Muscle of leg (tissue), 3 donors: ENCODE measurements at regions not wholly inside any gene's neighbourhood (a gene's known extent, or its start where the extent isn't known, plus 50 kb on each side); places are given as distances from the start of the nearest gene placed in this dataset.
"Not testable (repeated sequence)": the region's sequence is repeated elsewhere in the genome, so short reads cannot be mapped to it uniquely, and the experiment has no call there.

Experiments
- DNase-seq: peaks from one replicate; pipeline ENCODE4 v3.0.0; 2013
- H3K27ac ChIP-seq: one replicate; pipeline ENCODE4 v1.5.1; 2013; ENCODE audit warnings: mild to moderate bottlenecking, low read length, control low read depth
- H3K27me3 ChIP-seq: one replicate; pipeline ENCODE4 v1.6.1; 2013; ENCODE audit warnings: low read length; ENCODE audit not compliant: control insufficient read depth, insufficient read depth
- H3K36me3 ChIP-seq: one replicate; pipeline ENCODE4 v1.6.1; 2013; ENCODE audit warnings: low read length; ENCODE audit not compliant: control insufficient read depth, insufficient read depth
- H3K4me1 ChIP-seq: one replicate; pipeline ENCODE4 v1.6.1; 2013; ENCODE audit warnings: low read length; ENCODE audit not compliant: control insufficient read depth, insufficient read depth
- H3K4me3 ChIP-seq: one replicate; pipeline ENCODE4 v1.5.1; 2013; ENCODE audit warnings: low read length, control low read depth
- H3K9me3 ChIP-seq: replicated peaks from 2 replicates; pipeline ENCODE4 v1.6.1; 2013; ENCODE audit warnings: low read depth, low read length; ENCODE audit not compliant: control insufficient read depth
- WGBS: methylation state at CpG from one replicate; pipeline ENCODE4 v1.1.5; 2013; ENCODE audit warnings: missing lambda C conversion rate; ENCODE audit not compliant: insufficient coverage; 5-methylcytosine and 5-hydroxymethylcytosine counted together

DNA sequence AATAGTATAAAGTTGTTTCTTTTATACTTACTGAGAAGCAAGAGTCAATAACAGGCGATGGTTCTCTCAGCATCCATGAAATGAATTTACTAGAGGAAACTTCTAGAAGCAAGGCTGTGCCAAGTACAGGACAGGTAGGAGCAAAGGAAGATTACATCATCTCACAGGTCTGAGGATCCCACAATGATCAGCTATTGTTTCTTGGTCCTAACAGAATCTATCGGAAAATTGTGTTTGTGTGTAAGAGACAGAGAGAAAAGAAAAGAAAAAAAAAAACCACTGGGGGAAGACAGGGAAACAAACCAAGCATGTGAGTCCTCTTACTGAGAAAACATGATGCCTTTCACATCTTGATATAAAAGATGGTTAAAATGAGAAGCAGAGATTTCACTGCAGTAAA is 535.0 kb upstream of the NRP1 start:
- peak; percentile 75 for DNase-seq
- Histone ChIP-seq H3K36me3 (no peaks in the 10 kb centered on the region), H3K9me3 (no peaks in the 10 kb centered on the region), H3K27ac (peak overlapping the region; percentile 74), H3K4me3 (no peak overlapping the region), H3K27me3 (no peaks in the 10 kb centered on the region), H3K4me1 (peaks cover 10% of the 10 kb centered on the region)
- whole genome bisulfite sequencing: no CpG with 5 or more reads among the region's 2 CpGs

DNA sequence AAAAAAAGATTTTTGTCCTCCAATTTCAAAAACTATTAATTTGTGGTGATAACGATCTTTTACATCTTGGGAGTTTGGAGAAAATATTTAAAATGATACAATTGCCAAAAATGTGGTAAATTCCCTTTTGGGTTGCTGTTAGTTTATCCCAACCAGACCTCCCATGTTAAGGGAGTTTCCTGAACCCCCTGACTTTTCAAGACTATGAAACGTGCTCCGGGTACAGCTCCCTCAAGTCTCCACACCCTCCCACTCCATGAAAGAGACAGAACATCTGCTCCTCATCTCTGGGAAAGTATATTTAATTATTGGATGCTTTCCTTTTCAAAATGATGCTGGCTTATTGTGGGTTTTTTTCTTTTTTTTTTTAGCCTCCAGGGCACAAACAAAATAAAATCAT is 534.6 kb upstream of the NRP1 start:
- Histone ChIP-seq H3K36me3 (no peaks in the 10 kb centered on the region), H3K27me3 (no peaks in the 10 kb centered on the region), H3K9me3 (no peaks in the 10 kb centered on the region), H3K4me1 (peaks cover 10% of the 10 kb centered on the region), H3K27ac (no peak overlapping the region), H3K4me3 (no peak overlapping the region)
- WGBS: no CpG with 5 or more reads among the region's 3 CpGs
- DNase-seq: peak; percentile 96

DNA sequence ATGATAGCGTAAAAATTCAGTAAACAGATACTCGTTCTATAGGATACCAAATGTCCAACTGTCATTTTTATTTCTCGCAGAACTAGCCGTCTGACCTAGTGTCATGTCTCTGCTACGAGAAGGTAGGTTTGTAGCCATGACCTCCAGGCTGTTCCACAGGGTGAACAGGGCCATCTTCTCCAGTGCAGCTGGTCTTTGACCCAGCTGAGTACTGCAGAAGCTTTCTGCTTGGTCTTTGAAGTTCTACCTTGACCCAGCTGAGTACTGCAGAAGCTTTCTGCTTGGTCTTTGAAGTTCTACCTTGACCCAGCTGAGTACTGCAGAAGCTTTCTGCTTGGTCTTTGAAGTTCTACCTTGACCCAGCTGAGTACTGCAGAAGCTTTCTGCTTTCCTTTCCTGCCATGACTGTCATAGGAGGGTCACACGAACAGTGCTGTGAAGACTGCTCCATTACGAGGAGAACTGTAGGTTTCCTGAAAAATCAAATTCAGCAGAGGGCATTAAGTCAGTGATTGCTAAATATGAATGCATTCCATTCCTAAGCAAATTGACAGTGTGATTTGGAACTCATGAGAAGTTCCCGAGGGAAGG is 532.8 kb upstream of the NRP1 start:
- not testable (repeated sequence) for H3K4me3 ChIP-seq, H3K27me3 ChIP-seq, H3K27ac ChIP-seq, H3K36me3 ChIP-seq, DNase-seq, H3K9me3 ChIP-seq
- peaks cover 10% of the 10 kb centered on the region for H3K4me1 ChIP-seq
- WGBS: 74% methylated on average over 4 of the region's 8 CpGs

DNA sequence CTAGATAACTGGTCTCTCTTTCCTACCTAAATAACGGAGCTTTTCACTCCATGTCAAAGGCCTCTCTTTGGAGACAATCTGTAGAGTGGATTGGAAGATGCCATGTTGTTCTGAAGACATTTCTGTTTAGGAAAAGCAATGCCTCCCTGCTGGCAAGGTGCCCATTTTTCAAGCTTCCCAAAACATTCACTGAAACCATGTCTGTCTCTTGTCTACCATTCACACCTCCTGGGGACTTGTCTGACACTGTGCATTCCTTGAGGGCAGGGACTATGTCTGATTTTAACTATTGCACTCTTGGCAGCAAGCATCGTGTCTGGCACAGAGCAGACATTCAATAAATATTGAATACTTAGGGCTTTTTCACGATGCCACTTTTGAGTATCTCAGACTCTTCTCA is 528.9 kb upstream of the NRP1 start:
- H3K27me3 ChIP-seq: no peaks in the 10 kb centered on the region
- peaks cover 10% of the 10 kb centered on the region for H3K4me1 ChIP-seq
- 66% methylated on average over 2 of the region's 3 CpGs for WGBS
- no peak overlapping the region for H3K4me3 ChIP-seq
- H3K9me3 ChIP-seq: no peaks in the 10 kb centered on the region
- no peak overlapping the region for H3K27ac ChIP-seq
- no peaks in the 10 kb centered on the region for H3K36me3 ChIP-seq
- no peak for DNase-seq

DNA sequence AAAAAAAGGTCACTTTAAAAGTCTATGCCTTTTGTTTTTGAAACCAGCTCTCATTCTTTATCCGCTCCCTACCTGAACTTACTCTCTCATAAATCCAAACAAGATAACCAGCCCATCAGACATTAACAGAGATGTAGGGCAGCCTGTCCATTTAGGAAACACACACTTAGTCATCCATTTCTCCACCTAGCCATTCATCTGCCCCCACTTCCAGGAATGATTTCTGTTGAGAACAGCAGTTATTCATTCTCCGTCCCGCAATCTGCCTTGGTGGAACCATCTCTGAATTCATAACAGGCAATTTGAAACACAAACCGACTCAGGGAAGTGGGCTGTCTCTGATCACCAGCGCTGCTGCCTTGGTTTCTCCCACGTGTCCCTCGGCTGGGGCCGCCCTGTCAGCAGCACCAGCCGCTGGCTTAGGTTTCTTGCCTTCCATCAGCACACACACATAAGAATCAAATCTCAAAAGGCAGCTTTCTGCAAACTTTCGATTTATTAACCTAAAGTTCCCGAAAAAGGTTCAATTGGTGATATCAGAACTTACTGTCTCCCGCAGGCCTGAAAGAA is 528.2 kb upstream of the NRP1 start:
- 85% methylated on average over 8 of the region's 12 CpGs for WGBS
- Histone ChIP-seq H3K9me3 (no peaks in the 10 kb centered on the region), H3K4me1 (peaks cover 5% of the 10 kb centered on the region), H3K27ac (no peak overlapping the region), H3K4me3 (no peak overlapping the region), H3K27me3 (no peaks in the 10 kb centered on the region), H3K36me3 (no peaks in the 10 kb centered on the region)
- no peak for DNase-seq

DNA sequence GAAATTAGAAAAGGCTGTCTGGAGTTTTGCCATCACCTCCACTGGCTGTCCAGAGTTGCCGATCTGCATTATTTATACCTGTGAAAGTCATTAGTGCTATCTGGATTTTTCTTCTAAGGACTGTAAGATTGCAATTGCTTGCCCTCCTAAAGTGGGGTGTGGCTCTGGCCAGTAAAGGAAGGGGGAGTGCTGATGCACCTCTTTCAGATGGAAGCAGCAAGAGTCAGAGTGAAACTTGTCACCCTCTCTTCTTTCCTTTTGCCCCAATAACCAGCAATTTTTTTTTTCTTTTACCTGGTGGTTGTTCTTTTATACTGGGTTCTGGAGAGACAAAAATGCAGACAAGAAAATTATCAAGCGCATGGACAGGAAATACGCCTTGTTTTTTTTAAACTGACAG is 527.4 kb upstream of the NRP1 start:
- Histone ChIP-seq H3K27me3 (no peaks in the 10 kb centered on the region), H3K27ac (no peak overlapping the region), H3K4me1 (peaks cover 5% of the 10 kb centered on the region), H3K9me3 (no peaks in the 10 kb centered on the region), H3K36me3 (no peaks in the 10 kb centered on the region), H3K4me3 (no peak overlapping the region)
- 72% methylated on average over 2 of the region's 3 CpGs for WGBS
- DNase-seq: no peak

DNA sequence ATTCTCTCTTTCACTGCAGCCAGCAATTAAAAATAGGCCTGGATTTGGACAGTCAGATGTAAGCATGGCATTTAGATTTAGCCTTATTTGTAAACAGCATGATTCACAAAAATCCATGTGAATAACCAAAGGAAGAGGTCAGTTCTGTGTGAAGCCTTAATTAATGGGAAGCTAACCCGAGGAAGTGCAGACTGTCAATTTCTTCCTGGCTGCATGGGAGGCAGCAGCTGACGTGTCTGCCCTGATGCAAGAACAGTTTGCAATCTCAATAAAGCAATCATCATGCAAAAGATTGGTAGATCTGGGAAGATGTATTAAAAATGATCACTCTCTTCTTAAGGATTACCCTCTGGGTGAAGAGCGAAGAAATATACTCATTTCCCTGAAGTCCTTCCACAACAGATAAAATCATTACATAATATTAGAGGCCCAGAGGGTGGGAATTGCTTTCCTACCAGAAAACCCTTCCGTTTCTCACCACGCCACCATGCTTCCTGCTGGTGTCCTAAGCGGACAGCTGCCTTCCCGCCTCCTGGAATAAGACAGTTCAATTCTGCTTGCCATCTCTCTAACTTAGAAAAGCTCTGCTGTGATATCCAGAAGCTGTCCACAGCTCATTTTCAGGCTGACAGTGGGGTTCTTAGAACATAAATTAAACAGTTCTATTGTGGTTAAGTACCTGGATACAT is 526.7 kb upstream of the NRP1 start:
- peaks cover 5% of the 10 kb centered on the region for H3K4me1 ChIP-seq
- DNase-seq: no peak
- H3K9me3 ChIP-seq: no peaks in the 10 kb centered on the region
- no peak overlapping the region for H3K4me3 ChIP-seq
- H3K36me3 ChIP-seq: no peaks in the 10 kb centered on the region
- H3K27me3 ChIP-seq: no peaks in the 10 kb centered on the region
- WGBS: 63% methylated on average over 3 of the region's 7 CpGs
- H3K27ac ChIP-seq: no peak overlapping the region

DNA sequence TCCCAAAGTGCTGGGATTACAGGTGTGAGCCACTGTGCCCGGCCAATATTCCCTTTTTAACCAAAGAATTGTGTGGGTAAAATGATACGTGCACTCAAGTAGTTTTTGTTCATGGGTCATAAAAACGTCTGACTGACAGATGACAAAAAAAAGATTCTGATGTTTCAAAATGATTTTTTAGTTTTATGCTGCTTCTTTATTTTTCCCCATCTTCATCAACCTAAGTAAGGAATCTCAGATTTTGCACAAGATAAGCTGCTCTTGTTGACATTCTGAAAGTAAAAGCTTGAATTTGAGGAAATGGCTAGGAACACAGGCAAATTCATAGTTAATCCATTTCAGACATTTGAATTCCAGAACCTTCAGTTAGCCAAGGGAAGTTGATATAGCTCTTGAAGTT is 526.1 kb upstream of the NRP1 start:
- no peak overlapping the region for H3K4me3 ChIP-seq
- peaks cover 5% of the 10 kb centered on the region for H3K4me1 ChIP-seq
- H3K9me3 ChIP-seq: no peaks in the 10 kb centered on the region
- no peaks in the 10 kb centered on the region for H3K27me3 ChIP-seq
- no peaks in the 10 kb centered on the region for H3K36me3 ChIP-seq
- no peak for DNase-seq
- no CpG with 5 or more reads among the region's 3 CpGs for WGBS
- no peak overlapping the region for H3K27ac ChIP-seq

DNA sequence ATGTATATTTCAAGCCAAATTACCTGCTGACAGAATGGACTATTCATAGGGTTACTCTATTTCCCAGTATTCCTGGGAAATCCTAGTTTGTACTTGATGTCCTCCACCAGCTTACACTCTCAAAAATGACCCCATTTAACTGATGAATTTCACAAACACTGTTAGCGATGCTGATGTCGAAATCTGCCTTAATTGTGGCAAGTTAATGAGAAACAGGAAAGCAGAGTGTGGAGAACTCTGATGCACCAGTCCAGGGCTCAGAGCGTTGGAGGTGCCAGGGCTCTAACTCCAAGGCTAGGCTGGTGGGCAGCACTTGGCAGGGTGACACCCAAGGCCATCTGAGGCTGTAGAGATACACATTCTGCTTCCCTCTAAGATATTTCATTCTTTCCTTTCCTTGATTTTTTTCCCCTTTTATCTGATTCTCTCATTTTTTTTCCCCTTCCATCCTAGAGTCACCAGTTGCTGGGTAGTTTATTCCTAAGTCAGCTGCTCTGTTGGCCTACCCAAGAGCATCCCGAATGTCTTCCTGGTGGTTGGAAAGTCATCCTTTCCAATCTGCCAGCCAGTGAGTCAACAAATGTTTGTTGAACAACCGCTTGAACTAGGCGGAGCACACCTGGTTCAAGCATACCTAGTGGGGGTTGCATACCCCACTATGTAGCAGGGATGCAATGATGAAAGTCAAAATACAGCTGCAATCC is 525.0 kb upstream of the NRP1 start:
- Histone ChIP-seq H3K27ac (no peak overlapping the region), H3K9me3 (no peaks in the 10 kb centered on the region), H3K4me3 (no peak overlapping the region), H3K4me1 (peaks cover 5% of the 10 kb centered on the region), H3K36me3 (no peaks in the 10 kb centered on the region), H3K27me3 (no peaks in the 10 kb centered on the region)
- DNase-seq: no peak
- 87% methylated on average over 4 of the region's 6 CpGs for WGBS

DNA sequence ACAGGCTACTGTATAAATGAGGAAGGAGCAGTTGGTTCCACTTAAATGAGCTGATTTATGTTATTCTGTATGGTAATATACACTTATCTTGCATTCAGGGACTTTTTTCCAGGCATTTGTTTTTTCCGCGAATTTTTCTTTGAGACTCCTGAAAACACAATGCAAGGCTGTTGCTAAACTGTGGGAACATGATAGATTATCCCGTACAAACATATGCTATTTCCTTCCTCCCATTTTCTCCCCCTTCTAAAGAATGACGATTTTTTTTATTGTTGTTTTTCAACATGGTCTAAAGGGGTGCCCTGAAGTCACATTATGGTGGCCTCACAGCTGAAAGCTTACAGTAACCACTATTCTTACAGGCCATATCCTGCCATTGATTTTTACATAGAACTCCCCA is 523.9 kb upstream of the NRP1 start:
- Histone ChIP-seq H3K9me3 (no peaks in the 10 kb centered on the region), H3K27me3 (no peaks in the 10 kb centered on the region), H3K4me1 (peaks cover 5% of the 10 kb centered on the region), H3K27ac (no peak overlapping the region), H3K4me3 (no peak overlapping the region), H3K36me3 (no peaks in the 10 kb centered on the region)
- DNase-seq: no peak
- whole genome bisulfite sequencing: no CpG with 5 or more reads among the region's 4 CpGs
